Type B pancreatic cell (in vitro differentiated cells): ENCODE measurements at regions not wholly inside any gene's neighbourhood (a gene's known extent, or its start where the extent isn't known, plus 50 kb on each side); places are given as distances from the start of the nearest gene placed in this dataset.

Experiments
- DNase-seq: peaks from one replicate; pipeline ENCODE4 v3.0.0; 2021; ENCODE audit warnings: mixed read lengths; ENCODE audit not compliant: unreplicated experiment; ENCODE audit errors: extremely low spot score
- H3K27ac Mint-ChIP-seq: 2 replicates; pipeline ENCODE4 v1.8.0; 2021; ENCODE audit warnings: mild to moderate bottlenecking, mixed read lengths
- H3K27me3 Mint-ChIP-seq: 2 replicates; pipeline ENCODE4 v1.8.0; 2021; ENCODE audit warnings: mixed read lengths
- H3K36me3 Mint-ChIP-seq: 2 replicates; pipeline ENCODE4 v1.8.0; 2021; ENCODE audit warnings: mixed read lengths
- H3K4me1 Mint-ChIP-seq: one replicate; pipeline ENCODE4 v1.8.0; 2021; ENCODE audit warnings: mixed read lengths; ENCODE audit not compliant: unreplicated experiment
- H3K4me3 Mint-ChIP-seq: 2 replicates; pipeline ENCODE4 v1.8.0; 2021; ENCODE audit warnings: mild to moderate bottlenecking, mixed read lengths
- H3K9me3 Mint-ChIP-seq: 2 replicates; pipeline ENCODE4 v1.8.0; 2021; ENCODE audit warnings: mixed read lengths
- TF ChIP-seq, protein P1 (sequence below): fragments of 200-600 bp; sonication (generic); conservative IDR thresholded peaks from 2 replicates; pipeline ENCODE4 v1.5.0; 2021; ENCODE audit warnings: antibody characterized with exemption, mild to moderate bottlenecking

DNA sequence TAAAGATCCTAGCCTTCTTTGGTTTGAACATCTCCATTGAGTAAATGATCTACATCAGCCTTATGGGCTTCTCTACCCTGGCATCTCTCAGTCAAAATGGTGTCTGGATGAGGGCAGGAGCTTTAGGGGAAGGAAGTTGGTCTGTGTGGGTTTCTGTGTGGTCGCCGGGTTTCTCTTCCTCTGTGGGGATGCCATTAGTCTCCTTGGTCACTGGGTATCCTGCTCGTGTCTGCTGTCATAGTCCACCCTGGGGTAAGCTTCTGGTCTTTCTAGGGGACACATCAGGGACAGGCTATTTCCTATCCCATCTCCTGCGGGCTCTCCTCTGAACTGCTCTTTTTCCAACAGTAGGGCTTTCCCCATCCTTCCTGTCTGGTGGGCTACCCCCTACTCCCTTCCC, 150.3 kb upstream of the NPY start:
- no peak overlapping the region for H3K4me3 Mint-ChIP-seq
- TF ChIP-seq, protein P1, sequence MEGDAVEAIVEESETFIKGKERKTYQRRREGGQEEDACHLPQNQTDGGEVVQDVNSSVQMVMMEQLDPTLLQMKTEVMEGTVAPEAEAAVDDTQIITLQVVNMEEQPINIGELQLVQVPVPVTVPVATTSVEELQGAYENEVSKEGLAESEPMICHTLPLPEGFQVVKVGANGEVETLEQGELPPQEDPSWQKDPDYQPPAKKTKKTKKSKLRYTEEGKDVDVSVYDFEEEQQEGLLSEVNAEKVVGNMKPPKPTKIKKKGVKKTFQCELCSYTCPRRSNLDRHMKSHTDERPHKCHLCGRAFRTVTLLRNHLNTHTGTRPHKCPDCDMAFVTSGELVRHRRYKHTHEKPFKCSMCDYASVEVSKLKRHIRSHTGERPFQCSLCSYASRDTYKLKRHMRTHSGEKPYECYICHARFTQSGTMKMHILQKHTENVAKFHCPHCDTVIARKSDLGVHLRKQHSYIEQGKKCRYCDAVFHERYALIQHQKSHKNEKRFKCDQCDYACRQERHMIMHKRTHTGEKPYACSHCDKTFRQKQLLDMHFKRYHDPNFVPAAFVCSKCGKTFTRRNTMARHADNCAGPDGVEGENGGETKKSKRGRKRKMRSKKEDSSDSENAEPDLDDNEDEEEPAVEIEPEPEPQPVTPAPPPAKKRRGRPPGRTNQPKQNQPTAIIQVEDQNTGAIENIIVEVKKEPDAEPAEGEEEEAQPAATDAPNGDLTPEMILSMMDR, result no peak
- no peaks in the 10 kb centered on the region for H3K4me1 Mint-ChIP-seq
- DNase-seq, result no peak
- no peaks in the 10 kb centered on the region for H3K9me3 Mint-ChIP-seq
- H3K36me3 Mint-ChIP-seq, result no peaks in the 10 kb centered on the region
- H3K27me3 Mint-ChIP-seq, result peaks cover 16% of the 10 kb centered on the region
- no peak overlapping the region for H3K27ac Mint-ChIP-seq

DNA sequence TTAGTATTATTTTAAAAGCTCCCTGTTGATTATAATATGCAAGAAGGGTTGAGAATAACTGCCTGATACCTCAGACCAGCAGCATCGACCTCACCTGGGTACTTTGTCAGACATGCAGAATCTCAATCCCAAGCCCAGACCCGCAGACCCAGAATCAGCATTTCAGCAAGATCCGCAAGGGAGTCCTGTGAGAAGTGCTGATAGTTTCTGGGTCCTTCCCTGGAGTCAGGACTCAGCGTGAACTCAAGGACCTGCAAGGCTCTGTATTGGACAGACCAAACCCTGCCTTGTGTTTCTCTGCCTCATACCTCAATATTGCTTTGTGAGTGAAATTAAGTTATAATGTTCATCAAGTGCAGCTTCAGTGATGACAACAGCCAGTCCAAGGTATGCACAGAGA, 149.5 kb upstream of the NPY start:
- H3K4me1 Mint-ChIP-seq, result no peaks in the 10 kb centered on the region
- H3K36me3 Mint-ChIP-seq, result no peaks in the 10 kb centered on the region
- no peak overlapping the region for H3K27ac Mint-ChIP-seq
- DNase-seq, result no peak
- no peak overlapping the region for H3K4me3 Mint-ChIP-seq
- H3K27me3 Mint-ChIP-seq, result peaks cover 13% of the 10 kb centered on the region
- TF ChIP-seq, protein P1, result no peak
- no peaks in the 10 kb centered on the region for H3K9me3 Mint-ChIP-seq

DNA sequence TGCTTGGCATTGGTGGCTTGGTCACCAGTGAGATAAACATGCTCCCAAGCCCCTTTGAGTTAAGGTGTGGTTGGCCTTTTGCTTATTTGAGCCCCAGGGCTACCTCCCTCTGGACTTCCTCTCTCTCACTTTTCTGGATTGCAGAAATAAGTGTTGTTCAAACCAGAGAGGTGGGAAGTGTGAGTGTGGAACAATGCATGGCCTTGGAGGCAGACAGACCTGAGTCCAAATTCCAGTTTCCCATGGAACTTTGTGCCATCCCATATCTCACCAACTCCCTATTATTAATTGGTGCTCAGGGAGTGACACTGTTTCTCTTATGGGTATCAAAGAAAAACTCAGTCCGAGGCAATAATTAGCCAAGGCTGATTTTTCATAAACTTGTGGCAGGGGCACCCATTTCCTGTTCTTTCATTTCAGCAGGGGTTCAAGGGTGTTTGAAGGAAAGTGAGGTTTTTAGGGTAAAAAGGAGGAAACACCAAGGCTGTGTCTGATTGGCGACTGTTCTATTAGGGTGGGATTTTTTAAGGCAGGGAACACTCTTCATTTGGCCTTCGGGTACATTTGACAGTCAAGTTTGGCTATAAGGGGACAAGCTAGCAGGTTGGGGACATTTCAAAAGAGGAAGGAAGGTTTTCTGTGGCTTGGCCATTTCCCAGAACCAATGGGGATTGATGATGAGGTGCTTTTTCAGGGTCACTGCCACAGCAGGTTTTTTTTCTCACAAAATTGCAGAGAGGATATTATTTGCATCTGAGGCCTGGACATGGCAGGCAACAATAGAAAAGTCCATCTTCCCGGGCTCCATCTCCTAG, 148.8 kb upstream of the NPY start:
- Mint-ChIP-seq H3K9me3 (no peaks in the 10 kb centered on the region), H3K4me3 (no peak overlapping the region), H3K36me3 (no peaks in the 10 kb centered on the region), H3K27me3 (peaks cover 13% of the 10 kb centered on the region), H3K27ac (no peak overlapping the region), H3K4me1 (no peaks in the 10 kb centered on the region)
- TF ChIP-seq, protein P1, result no peak
- no peak for DNase-seq

DNA sequence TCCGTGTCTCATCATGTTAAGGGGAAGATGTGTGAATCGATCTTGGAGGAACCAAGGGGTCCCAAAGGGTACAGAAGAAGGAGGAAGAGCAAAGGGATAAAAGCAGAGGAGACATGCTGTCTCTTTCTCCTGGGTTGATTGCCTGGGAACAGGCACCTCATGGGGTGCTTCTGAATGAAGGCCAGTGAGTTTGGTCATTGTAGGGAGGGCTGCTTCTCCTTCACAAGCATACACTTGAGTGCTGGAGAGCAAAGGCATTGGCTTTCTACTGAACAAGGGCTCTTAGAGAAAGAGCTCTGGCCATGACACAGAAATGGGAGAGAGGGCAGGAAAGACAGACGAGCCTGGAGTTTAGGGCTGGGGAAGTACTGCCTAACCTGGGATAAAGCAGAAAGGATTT, 146.7 kb upstream of the NPY start:
- H3K27me3 Mint-ChIP-seq, result peaks cover 13% of the 10 kb centered on the region
- H3K27ac Mint-ChIP-seq, result no peak overlapping the region
- TF ChIP-seq, protein P1, result no peak
- H3K4me3 Mint-ChIP-seq, result no peak overlapping the region
- H3K4me1 Mint-ChIP-seq, result no peaks in the 10 kb centered on the region
- no peak for DNase-seq
- H3K9me3 Mint-ChIP-seq, result no peaks in the 10 kb centered on the region
- no peaks in the 10 kb centered on the region for H3K36me3 Mint-ChIP-seq

DNA sequence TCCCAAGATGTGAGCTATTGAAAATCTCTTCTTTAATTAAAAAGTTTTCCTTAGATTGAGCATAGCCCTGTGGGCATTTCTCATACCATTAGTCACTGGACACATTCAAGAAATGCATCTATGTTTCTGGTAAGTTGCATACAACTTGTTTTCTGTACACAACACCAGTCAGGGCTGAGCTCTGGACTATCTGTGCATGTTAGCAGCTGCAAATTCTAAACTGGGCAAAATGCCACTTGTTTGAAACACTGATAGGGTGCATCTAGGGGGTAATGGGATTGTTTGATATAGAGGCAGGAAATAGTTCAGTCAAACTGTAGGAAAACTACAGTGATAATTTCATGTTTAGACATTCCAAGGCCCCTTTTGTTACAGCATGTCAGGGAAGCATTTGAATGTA, 145.6 kb upstream of the NPY start:
- H3K27me3 Mint-ChIP-seq, result peaks cover 13% of the 10 kb centered on the region
- no peaks in the 10 kb centered on the region for H3K9me3 Mint-ChIP-seq
- no peak overlapping the region for H3K27ac Mint-ChIP-seq
- no peaks in the 10 kb centered on the region for H3K36me3 Mint-ChIP-seq
- TF ChIP-seq, protein P1, result no peak
- H3K4me1 Mint-ChIP-seq, result no peaks in the 10 kb centered on the region
- no peak for DNase-seq
- no peak overlapping the region for H3K4me3 Mint-ChIP-seq
